CD4-positive, alpha-beta T cell treated with Interferon gamma for 1 hour (primary cell): ENCODE measurements at regions not wholly inside any gene's neighbourhood (a gene's known extent, or its start where the extent isn't known, plus 50 kb on each side); places are given as distances from the start of the nearest gene placed in this dataset.

Experiments used
- DNase-seq: peaks from one replicate; pipeline ENCODE4 v3.0.0-alpha.2; 2020

GRCh38 chr20:12395353-12395752 lies 477.7 kb downstream of the BTBD3 start:
- DNase-seq = no peak

- no peak for DNase-seq
These were observed 478.1 kb downstream of the BTBD3 start for GRCh38 chr20:12395760-12396159.

DNA sequence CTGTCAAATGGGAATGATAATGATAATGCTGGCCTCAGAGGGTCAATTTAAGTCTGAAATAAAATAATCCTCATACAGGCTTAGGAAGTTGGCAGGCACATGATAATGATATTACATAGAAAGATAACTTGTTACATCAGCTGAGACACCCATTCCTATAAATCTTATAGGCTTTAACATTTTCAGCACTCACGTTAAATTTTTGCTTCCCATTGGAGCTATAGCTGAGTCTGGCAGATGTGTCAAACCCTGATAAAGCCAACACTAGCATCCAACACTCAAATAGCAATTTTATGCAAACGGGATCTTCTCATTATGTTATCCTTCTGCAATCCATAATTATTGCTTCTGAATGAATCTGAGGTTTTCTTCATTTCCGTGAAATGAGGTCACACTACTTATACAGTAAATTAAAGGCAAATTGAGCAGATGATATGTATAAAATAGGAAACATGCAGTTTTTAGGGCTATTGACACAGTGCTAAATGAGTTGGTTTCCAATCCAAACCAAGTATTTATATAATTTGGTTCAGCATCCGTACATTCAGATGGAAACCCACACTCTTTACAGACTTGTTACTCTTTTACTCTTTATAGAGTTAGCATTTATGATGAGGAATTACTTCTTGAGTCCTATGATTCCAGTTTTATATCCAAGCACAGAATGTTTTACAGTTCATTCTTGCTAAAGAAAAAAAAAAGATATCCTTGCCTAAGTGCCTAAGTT lies 481.6 kb downstream of the BTBD3 start:
- no peak for DNase-seq

DNA sequence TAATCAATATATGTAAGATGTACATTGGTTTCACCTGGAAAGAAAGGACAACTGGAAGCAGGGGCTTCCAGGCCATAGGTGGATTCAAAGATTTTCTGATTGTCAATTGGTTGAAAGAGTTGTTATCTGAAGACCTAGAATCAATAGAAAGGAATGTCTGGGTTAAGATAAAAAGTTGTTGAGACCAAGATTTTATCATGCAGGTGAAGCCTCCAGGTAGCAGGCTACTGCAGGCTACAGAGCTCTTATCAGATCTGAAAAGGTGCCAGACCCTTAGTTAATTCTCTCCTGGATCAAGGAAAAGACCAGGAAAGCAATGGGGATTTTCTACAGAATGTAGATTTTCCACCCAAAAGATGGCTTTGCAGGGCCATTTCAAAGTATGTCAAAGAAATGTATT lies 487.2 kb downstream of the BTBD3 start:
- DNase-seq = no peak

GRCh38 chr20:12406978-12407377 lies 489.3 kb downstream of the BTBD3 start:
- no peak for DNase-seq

DNA sequence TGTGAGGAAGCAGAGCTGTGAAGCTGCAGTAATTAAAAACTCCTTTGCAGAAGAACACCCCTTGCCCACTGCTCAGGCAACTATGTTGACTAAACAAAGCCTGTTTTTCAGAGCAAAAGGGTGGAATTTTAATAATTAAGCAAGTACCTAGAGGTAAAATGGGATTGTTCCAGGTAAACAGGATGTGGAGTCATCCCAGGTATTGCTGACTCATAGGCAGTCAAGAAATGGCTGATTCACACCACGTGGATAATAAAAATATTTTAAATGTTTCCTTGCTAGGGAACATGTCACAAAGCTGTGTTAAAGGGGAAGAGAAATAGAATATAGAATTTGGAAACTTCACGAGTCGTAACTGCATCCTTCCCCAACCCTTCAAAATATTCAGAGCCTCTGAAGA lies 491.8 kb downstream of the BTBD3 start:
- DNase-seq = no peak

- DNase-seq = no peak
These were observed 493.1 kb downstream of the BTBD3 start for GRCh38 chr20:12410783-12411182.

- no peak for DNase-seq
These were observed 493.7 kb downstream of the BTBD3 start for GRCh38 chr20:12411246-12411940.

DNA sequence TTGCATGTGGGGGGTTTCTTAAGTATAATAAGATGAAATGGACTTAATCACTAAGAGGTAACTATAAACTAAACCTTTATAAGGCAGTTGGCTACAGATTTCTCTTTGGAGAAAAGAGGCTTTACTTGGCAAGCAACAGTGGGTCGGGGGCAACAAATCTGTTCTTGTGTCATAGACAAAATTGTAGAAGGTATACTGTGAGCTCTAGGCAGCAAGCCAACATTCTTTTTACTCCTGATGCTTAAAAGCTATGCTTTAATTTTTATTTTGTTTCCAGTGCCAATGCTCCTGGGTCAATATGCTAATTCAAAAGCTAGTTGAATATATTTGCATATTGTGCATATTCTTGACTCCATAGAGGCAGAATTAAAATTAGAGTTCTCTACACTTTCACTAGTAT lies 495.4 kb downstream of the BTBD3 start:
- no peak for DNase-seq

GRCh38 chr20:12414446-12415274 lies 497.0 kb downstream of the BTBD3 start:
- DNase-seq = no peak

DNA sequence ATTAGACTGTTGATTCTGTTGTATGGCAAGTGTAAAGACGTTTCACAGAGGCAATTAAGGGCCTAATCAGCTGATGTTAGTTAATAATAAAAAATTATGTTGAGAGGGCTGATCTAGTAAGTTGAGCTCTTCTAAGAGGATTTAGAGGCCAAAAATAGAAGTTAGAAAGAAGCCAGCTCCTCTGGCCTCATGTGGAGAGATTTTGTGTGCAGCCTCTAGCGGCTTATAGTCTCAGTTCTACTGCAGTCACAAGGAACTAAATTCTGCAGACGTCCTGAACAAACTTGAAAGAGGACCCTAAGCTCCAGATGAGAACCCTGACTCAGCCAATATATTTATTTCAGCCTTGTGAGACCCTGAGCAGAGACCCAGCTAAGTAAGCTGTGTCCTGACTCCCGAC lies 498.6 kb downstream of the BTBD3 start:
- DNase-seq = no peak

GRCh38 chr20:12433724-12434123 lies 516.0 kb downstream of the BTBD3 start:
- no peak for DNase-seq

DNA sequence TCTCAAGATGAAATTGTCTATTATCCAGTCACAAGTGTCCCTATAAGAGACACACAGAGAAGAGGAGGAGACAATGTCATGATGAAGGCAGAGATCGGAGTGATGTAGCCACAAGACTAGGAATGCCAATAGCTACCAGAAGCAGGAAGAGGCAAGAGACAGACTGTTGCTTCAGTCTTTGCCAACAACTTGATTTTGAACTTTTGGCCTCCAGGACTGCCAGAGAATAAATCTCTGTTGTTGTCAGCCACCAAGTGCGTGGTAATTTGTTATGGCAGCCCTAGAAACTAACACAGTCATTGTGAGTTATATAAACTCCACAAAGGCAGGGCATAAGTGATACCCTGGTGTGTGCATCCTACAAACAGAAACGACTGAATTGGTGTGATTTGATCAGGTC lies 517.0 kb downstream of the BTBD3 start:
- DNase-seq = no peak

DNA sequence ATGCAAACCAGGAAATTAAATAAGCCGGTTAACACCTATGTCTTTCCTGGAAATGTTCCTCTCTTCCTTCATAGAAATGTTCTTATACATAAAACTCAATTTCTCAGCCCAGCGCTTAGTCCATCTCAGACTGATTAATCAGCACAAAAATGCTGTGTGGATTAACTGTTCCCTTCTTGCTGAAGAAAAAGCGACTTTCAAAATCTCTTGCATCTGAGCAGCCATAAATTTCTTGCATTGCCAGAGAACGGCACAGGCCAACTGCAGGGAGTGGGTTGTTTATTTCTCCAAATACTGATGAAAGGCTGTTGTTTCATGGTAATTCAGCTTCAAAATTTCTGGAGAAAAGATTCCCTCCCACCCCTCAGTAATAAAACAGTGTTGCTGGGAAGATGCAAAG lies 517.6 kb downstream of the BTBD3 start:
- DNase-seq = no peak

DNA sequence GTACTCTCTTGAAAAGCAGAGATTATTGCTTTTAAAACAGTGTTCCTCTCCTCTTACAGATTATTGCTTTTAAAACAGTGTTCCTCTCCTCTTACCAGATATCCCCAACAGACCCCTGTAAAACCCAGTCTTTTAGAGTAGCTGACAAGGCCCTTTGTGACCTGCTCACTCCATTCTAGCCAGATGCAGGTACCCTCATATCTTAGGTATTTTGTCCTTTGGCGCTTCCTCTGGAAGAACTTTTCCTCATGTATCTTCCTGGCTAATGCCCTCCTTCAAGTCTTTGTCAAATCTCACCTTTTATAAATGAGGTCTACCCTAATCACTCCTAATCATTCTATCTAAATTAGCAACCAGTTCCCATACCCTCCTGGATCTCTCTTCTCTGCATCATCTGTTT lies 536.0 kb downstream of the BTBD3 start:
- DNase-seq = no peak

DNA sequence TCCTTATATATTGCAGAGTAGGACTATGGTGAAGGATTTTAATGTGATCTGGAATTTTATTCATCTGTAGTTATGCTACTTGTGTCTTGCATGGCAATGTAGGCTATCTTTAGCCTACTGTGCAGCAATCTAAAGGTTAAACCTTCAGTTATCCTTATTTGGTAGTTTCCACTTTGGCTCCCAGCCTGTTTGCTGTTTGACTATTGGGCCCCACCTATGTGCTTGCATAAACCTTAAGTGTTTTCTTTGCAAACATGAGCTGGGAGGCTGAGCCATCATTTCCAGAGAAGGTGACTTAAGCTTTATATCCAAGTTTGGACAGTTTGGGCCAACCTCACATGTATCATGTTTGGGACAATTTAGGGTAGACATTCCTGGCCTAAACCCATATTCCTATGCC lies 537.5 kb downstream of the BTBD3 start:
- no peak for DNase-seq

DNA sequence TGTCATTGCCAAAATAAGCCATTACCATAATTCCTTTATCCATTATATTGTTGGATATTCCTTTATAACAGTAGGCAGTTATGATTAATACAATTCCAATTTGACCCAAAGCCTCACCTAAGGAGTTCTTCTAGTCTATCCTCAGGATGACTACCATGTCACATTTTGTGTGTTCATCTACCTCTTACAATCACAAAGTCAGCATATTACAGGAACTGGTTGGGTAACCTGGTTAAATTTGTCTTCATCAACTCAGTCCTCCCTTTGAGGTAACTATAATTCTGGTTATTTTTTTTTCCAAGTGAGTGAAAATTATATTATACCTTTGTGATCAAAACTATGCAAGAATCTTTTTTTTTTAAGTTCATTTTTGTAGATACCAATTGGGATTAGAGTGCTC lies 540.5 kb downstream of the BTBD3 start:
- DNase-seq = no peak

DNA sequence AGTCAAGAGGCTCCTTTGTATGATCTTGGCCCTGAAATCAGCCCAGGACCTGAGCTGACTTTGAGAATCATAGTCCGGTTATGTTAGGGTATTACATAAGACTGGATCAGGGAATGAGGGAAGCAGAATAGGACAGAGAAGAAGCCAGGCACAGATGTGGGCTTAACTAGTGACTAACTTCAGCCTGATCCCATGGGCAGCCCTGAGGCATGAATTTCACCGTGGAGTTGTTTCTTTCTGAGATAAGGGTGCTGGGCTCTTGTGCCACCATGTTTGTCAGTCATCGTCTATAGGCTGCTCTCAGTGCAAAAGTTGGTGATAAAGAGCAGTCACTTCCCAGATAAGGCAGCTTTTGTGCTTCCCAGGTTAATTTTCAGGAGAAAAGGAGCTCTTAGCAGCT lies 544.7 kb upstream of the SPTLC3 start:
- no peak for DNase-seq

DNA sequence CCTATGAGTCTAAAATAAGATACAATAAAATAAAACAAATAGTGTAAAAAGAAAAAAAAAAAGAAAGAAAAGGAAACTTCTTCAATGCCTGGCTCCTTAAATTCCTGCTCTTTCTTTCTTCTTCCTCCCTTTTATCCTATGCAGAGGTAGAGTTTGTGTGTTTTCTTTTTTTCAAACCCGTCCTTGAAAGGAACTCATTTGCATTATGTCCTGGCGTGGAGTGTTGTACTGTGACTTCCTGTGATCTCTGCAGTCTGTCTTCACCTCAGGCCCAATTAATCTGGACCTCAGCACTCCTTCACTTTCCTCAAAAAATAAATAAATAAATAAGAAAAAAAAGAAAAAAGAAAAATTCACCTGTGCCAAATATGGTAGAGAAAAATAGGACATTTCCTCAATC lies 541.9 kb upstream of the SPTLC3 start:
- DNase-seq = no peak

- DNase-seq = no peak
These were observed 541.0 kb upstream of the SPTLC3 start for GRCh38 chr20:12467758-12468157.

GRCh38 chr20:12482661-12483060 lies 526.1 kb upstream of the SPTLC3 start:
- no peak for DNase-seq

GRCh38 chr20:12502443-12502842 lies 506.3 kb upstream of the SPTLC3 start:
- no peak for DNase-seq

DNA sequence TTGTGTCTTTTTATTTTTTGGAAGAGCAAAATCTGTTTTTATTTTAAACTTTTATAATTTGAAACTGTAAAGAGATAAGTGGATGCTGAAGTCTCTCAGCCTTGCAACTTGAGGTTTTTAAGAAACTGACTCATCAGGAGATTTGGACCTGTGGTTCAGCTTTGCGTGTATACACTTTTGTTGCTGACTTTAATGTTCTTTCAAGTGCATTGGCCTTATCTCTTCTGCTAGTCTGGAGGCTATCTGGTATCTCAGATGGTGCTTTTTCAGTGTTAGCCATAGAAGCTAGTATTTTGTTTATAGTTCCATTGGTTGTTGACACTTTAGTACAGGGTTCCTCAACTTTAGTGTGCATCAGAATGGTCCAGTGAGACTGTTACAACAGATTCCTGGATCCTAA lies 504.0 kb upstream of the SPTLC3 start:
- DNase-seq = no peak

GRCh38 chr20:12511499-12511898 lies 497.3 kb upstream of the SPTLC3 start:
- no peak for DNase-seq
